ENCODE measurements at regions not wholly inside any gene's neighbourhood (a gene's known extent, or its start where the extent isn't known, plus 50 kb on each side); places are given as distances from the start of the nearest gene placed in this dataset.
A peak's percentile ranks its signal among the peaks of the same experiment; 100 is the strongest.

DNA sequence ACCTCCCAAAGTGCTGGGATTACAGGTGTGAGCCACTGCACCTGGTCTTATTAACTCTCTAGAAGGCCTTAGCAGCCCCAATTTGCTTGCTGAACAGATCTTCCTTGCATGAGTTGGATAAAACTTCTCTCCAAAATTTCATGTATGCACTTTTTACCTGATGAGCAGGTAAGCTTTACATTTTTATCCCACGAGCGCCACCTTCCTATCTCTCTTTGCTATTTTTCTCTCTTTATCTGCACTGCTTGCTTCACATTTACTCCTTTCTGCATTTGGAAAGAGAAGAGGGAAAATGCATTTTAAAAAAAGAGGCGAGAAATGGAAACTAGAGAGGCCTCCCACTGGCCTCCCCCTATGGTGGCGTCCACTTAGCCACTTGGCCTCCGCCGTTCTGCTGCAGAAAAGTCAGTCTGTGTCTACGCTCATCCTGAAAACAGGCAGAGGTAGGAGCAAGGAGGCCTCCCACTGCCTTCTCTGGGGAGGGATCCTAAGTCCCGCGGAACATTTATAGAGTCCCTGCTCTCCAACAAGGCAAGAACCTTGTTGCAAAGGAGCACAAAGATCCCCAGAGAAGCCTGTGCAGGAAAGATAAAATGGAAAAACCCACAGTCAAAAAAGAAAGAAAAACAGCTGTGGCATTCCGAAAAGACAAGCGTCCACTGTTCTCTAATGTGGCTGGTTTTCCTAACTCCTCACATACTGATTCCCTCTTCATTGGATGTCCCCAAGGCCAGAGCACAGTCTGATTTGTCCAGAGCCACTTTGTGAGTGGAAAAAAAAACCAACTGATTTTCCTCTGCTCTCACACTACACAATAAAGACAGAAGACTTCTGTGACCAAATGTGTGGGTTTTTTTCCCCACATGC, 62.2 kb upstream of the INCENP start:
- DNase-seq (ENCODE audit: unreplicated experiment), result peak; percentile 32
- no peaks in the 10 kb centered on the region for H3K9me3 Mint-ChIP-seq (ENCODE audit: unreplicated experiment)
- BruUV-seq (replicated peaks), result no TSS peak
- H3K4me3 Mint-ChIP-seq (ENCODE audit: unreplicated experiment), result no peak overlapping the region
- ChIA-PET POLR2A (interaction anchor here (0.6 to 1.3 kb wide), 8 partner anchors 12 to 268 kb away, joined by 3 to 7 read pairs (median 3); partner anchors contain the start of gene FTH1), CTCF (interaction anchor here (0.6 to 8.4 kb wide), 20 partner anchors 8 to 587 kb away, joined by 3 to 149 read pairs (median 5); no protein-coding TSS in a partner anchor)
- no peak overlapping the region for H3K27ac Mint-ChIP-seq (ENCODE audit: low read depth, unreplicated experiment)
- TF ChIP-seq, protein P1, sequence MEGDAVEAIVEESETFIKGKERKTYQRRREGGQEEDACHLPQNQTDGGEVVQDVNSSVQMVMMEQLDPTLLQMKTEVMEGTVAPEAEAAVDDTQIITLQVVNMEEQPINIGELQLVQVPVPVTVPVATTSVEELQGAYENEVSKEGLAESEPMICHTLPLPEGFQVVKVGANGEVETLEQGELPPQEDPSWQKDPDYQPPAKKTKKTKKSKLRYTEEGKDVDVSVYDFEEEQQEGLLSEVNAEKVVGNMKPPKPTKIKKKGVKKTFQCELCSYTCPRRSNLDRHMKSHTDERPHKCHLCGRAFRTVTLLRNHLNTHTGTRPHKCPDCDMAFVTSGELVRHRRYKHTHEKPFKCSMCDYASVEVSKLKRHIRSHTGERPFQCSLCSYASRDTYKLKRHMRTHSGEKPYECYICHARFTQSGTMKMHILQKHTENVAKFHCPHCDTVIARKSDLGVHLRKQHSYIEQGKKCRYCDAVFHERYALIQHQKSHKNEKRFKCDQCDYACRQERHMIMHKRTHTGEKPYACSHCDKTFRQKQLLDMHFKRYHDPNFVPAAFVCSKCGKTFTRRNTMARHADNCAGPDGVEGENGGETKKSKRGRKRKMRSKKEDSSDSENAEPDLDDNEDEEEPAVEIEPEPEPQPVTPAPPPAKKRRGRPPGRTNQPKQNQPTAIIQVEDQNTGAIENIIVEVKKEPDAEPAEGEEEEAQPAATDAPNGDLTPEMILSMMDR (IDR thresholded peaks at IDR 0.05; ENCODE audit: unreplicated experiment), result peak; percentile 38
- no peaks in the 10 kb centered on the region for H3K27me3 Mint-ChIP-seq (ENCODE audit: insufficient read depth, unreplicated experiment)
- intact Hi-C loops (cut with micrococcal nuclease), result no loop called here
- H3K36me3 Mint-ChIP-seq (ENCODE audit: insufficient read depth, unreplicated experiment), result no peaks in the 10 kb centered on the region
- no peaks in the 10 kb centered on the region for H3K4me1 Mint-ChIP-seq (ENCODE audit: insufficient read depth, unreplicated experiment)

- Mint-ChIP-seq H3K4me3 (ENCODE audit: unreplicated experiment) (no peak overlapping the region), H3K27ac (ENCODE audit: low read depth, unreplicated experiment) (no peak overlapping the region), H3K27me3 (ENCODE audit: insufficient read depth, unreplicated experiment) (no peaks in the 10 kb centered on the region), H3K4me1 (ENCODE audit: insufficient read depth, unreplicated experiment) (peaks cover 18% of the 10 kb centered on the region), H3K9me3 (ENCODE audit: unreplicated experiment) (no peaks in the 10 kb centered on the region), H3K36me3 (ENCODE audit: insufficient read depth, unreplicated experiment) (no peaks in the 10 kb centered on the region)
- BruUV-seq (replicated peaks), result no TSS peak
- ChIA-PET CTCF (interaction anchor here (0.6 to 8.4 kb wide), 5 partner anchors 55 to 157 kb away, joined by 3 to 149 read pairs (median 3); no protein-coding TSS in a partner anchor), POLR2A (no interaction called here)
- no peak for DNase-seq (ENCODE audit: unreplicated experiment)
- TF ChIP-seq, protein P1 (IDR thresholded peaks at IDR 0.05; ENCODE audit: unreplicated experiment), result no peak
- intact Hi-C loops (cut with micrococcal nuclease), result no loop called here
These were observed 66.7 kb upstream of the INCENP start for GRCh38 chr11:62057069-62057468.

DNA sequence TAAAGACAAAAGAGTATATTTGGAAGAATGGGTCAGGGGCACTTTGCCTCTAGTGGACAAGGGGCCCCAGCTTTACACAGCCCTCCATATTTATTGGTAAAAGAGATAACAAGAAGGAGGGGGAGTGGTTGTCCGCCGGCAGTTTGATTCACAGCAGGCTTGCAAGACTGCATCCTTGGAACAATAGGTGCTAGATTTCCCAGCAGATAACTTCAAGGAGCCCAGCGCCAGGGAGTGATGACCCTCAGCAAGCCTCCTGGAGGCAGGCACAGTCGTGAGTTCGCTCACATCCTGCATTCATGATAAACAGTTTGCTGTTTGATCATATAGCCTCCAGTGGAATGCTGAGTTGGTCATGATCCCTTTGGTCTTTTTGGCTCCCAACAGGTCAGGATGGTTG, 67.8 kb upstream of the INCENP start:
- H3K4me1 Mint-ChIP-seq (ENCODE audit: insufficient read depth, unreplicated experiment), result peaks cover 18% of the 10 kb centered on the region
- CTCF ChIA-PET, result interaction anchor here (0.6 to 7.3 kb wide), 4 partner anchors 109 to 157 kb away, joined by 3 to 123 read pairs (median 8); no protein-coding TSS in a partner anchor
- TF ChIP-seq, protein P1 (IDR thresholded peaks at IDR 0.05; ENCODE audit: unreplicated experiment), result no peak
- H3K27ac Mint-ChIP-seq (ENCODE audit: low read depth, unreplicated experiment), result no peak overlapping the region
- BruUV-seq (replicated peaks), result no TSS peak
- no peaks in the 10 kb centered on the region for H3K36me3 Mint-ChIP-seq (ENCODE audit: insufficient read depth, unreplicated experiment)
- no peak overlapping the region for H3K4me3 Mint-ChIP-seq (ENCODE audit: unreplicated experiment)
- POLR2A ChIA-PET, result interaction anchor here (0.7 to 36.1 kb wide), 2 partner anchors 65 to 84 kb away, joined by 3 to 1703 read pairs; partner anchors contain the start of gene FTH1
- intact Hi-C loops (cut with micrococcal nuclease), result loop anchor here (2.0 kb wide), 1 partner anchor 31 kb away; no protein-coding TSS in a partner anchor
- H3K9me3 Mint-ChIP-seq (ENCODE audit: unreplicated experiment), result no peaks in the 10 kb centered on the region
- H3K27me3 Mint-ChIP-seq (ENCODE audit: insufficient read depth, unreplicated experiment), result no peaks in the 10 kb centered on the region
- no peak for DNase-seq (ENCODE audit: unreplicated experiment)

- Mint-ChIP-seq H3K27me3 (ENCODE audit: insufficient read depth, unreplicated experiment) (no peaks in the 10 kb centered on the region), H3K36me3 (ENCODE audit: insufficient read depth, unreplicated experiment) (no peaks in the 10 kb centered on the region), H3K27ac (ENCODE audit: low read depth, unreplicated experiment) (peak overlapping the region; percentile 75), H3K9me3 (ENCODE audit: unreplicated experiment) (no peaks in the 10 kb centered on the region), H3K4me1 (ENCODE audit: insufficient read depth, unreplicated experiment) (peaks cover 18% of the 10 kb centered on the region), H3K4me3 (ENCODE audit: unreplicated experiment) (peak overlapping the region; percentile 26)
- ChIA-PET CTCF (interaction anchor here (0.6 to 7.3 kb wide), 36 partner anchors 8 to 258 kb away, joined by 3 to 123 read pairs (median 4); no protein-coding TSS in a partner anchor), POLR2A (interaction anchor here (0.9 to 36.1 kb wide), 5 partner anchors 8 to 156 kb away, joined by 4 to 1703 read pairs (median 4); partner anchors contain the start of gene FTH1)
- DNase-seq (ENCODE audit: unreplicated experiment), result peak; percentile 93
- no TSS peak for BruUV-seq (replicated peaks)
- TF ChIP-seq, protein P1 (IDR thresholded peaks at IDR 0.05; ENCODE audit: unreplicated experiment), result peak; percentile 81
- intact Hi-C loops (cut with micrococcal nuclease), result loop anchor here (1.0 to 5.0 kb wide), 8 partner anchors 30 to 257 kb away; partner anchors contain the start of gene FTH1
These were observed 69.2 kb upstream of the INCENP start for GRCh38 chr11:62054484-62055121.

Data from MCF 10A (cell line).